ENCODE measurements at regions not wholly inside any gene's neighbourhood (a gene's known extent, or its start where the extent isn't known, plus 50 kb on each side); places are given as distances from the start of the nearest gene placed in this dataset.

GRCh38 chr5:4873652-4874051 is 266.5 kb upstream of the ADAMTS16 start:
- TF ChIP-seq CTCF (IDR thresholded peaks at IDR 0.05): no peak
- no peak for TF ChIP-seq POLR2A (IDR thresholded peaks at IDR 0.05)

All from esophagus squamous epithelium (tissue), 4 donors.